A673 (cell line): ENCODE measurements at regions not wholly inside any gene's neighbourhood (a gene's known extent, or its start where the extent isn't known, plus 50 kb on each side); places are given as distances from the start of the nearest gene placed in this dataset.

Experiments used
- BruUV-seq: library from RNA; stranded (reverse); fragments of 400-500 nt; replicated peaks from 2 replicates; lab custom pipeline; 2021; lab: Mats Ljungman, UMichigan
- CTCF ChIA-PET: fragments of 300-600 bp; sonication (Branson Sonifier 250); formaldehyde crosslinking; loops from one replicate; lab custom pipeline; 2022; ENCODE audit warnings: antibody characterized with exemption; lab: Charles Lee
- POLR2A ChIA-PET: fragments of 300-600 bp; sonication (Branson Sonifier 250); formaldehyde crosslinking; loops from one replicate; lab custom pipeline; 2022; ENCODE audit warnings: antibody characterized with exemption; ENCODE audit not compliant: low non-redundant PET; lab: Charles Lee
- DNase-seq: peaks from one replicate; pipeline ENCODE4 v3.0.0-alpha.2; 2015; ENCODE audit warnings: low spot score
- H3K27ac ChIP-seq: fragments of 200-600 bp; sonication (generic); 2 replicates; pipeline ENCODE4 v1.5.1; 2016; ENCODE audit warnings: mixed run types, low read depth, mild to moderate bottlenecking, mixed read lengths, antibody characterized with exemption, low read length; ENCODE audit not compliant: poor library complexity, severe bottlenecking
- H3K27me3 ChIP-seq: fragments of 200-600 bp; sonication (generic); replicated peaks from 2 replicates; pipeline ENCODE4 v1.6.1; 2017; ENCODE audit warnings: mixed run types, low read depth, mild to moderate bottlenecking, mixed read lengths, antibody characterized with exemption, low read length; ENCODE audit not compliant: insufficient read depth, poor library complexity
- H3K36me3 ChIP-seq: fragments of 200-600 bp; sonication (generic); 2 replicates; pipeline ENCODE4 v1.6.1; 2016; ENCODE audit warnings: mixed run types, mild to moderate bottlenecking, mixed read lengths, antibody characterized with exemption, low read length; ENCODE audit not compliant: insufficient read depth, poor library complexity, severe bottlenecking
- H3K4me1 ChIP-seq: fragments of 200-600 bp; sonication (generic); 2 replicates; pipeline ENCODE4 v1.6.1; 2017; ENCODE audit warnings: mixed run types, mild to moderate bottlenecking, mixed read lengths, antibody characterized with exemption, low read length; ENCODE audit not compliant: insufficient read depth, poor library complexity, severe bottlenecking
- H3K4me3 ChIP-seq: fragments of 200-600 bp; sonication (generic); 2 replicates; pipeline ENCODE4 v1.5.1; 2016; ENCODE audit warnings: low read depth, mixed run types, mild to moderate bottlenecking, mixed read lengths, low read length; ENCODE audit not compliant: poor library complexity, severe bottlenecking
- H3K9me3 ChIP-seq: fragments of 200-600 bp; sonication (generic); 2 replicates; pipeline ENCODE4 v1.6.1; 2016; ENCODE audit warnings: mixed run types, low read depth, mild to moderate bottlenecking, mixed read lengths, antibody characterized with exemption, low read length; ENCODE audit not compliant: poor library complexity, severe bottlenecking
- EZH2 ChIP-seq: fragments of 200-600 bp; sonication (generic); IDR thresholded peaks from 2 replicates; pipeline ENCODE4 v1.6.1; 2017; ENCODE audit warnings: borderline replicate concordance, low read depth, mild to moderate bottlenecking, mixed read lengths, antibody characterized with exemption, low read length; ENCODE audit not compliant: poor library complexity, severe bottlenecking
- intact Hi-C: fragments of 100-400 bp; cut with micrococcal nuclease; formaldehyde crosslinking; loops from one replicate; pipeline ENCODE4 v1.10.0; 2022; ENCODE audit not compliant: unreplicated experiment
- TF ChIP-seq, protein P1 (sequence below): fragments of 300-800, 200-600 bp; sonication (generic); conservative IDR thresholded peaks from 2 replicates; pipeline ENCODE4 v1.5.1; 2017; ENCODE audit warnings: low read depth, mild to moderate bottlenecking, antibody characterized with exemption, low read length, moderate library complexity, mixed read lengths

- ChIA-PET CTCF (no interaction called here), POLR2A (no interaction called here)
- BruUV-seq: no TSS peak
- Histone ChIP-seq H3K4me1 (no peaks in the 10 kb centered on the region), H3K36me3 (no peaks in the 10 kb centered on the region), H3K27me3 (no peaks in the 10 kb centered on the region), H3K27ac (no peak overlapping the region), H3K4me3 (no peak overlapping the region), H3K9me3 (no peaks in the 10 kb centered on the region)
- DNase-seq: no peak
- TF ChIP-seq EZH2: no peak
- TF ChIP-seq, protein P1, sequence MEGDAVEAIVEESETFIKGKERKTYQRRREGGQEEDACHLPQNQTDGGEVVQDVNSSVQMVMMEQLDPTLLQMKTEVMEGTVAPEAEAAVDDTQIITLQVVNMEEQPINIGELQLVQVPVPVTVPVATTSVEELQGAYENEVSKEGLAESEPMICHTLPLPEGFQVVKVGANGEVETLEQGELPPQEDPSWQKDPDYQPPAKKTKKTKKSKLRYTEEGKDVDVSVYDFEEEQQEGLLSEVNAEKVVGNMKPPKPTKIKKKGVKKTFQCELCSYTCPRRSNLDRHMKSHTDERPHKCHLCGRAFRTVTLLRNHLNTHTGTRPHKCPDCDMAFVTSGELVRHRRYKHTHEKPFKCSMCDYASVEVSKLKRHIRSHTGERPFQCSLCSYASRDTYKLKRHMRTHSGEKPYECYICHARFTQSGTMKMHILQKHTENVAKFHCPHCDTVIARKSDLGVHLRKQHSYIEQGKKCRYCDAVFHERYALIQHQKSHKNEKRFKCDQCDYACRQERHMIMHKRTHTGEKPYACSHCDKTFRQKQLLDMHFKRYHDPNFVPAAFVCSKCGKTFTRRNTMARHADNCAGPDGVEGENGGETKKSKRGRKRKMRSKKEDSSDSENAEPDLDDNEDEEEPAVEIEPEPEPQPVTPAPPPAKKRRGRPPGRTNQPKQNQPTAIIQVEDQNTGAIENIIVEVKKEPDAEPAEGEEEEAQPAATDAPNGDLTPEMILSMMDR: no peak
- intact Hi-C loops: no loop called here
These were observed 256.3 kb downstream of the NNT start for GRCh38 chr5:43859309-43859708.

- intact Hi-C loops: no loop called here
- Histone ChIP-seq H3K27me3 (no peaks in the 10 kb centered on the region), H3K4me3 (no peak overlapping the region), H3K4me1 (no peaks in the 10 kb centered on the region), H3K27ac (no peak overlapping the region), H3K9me3 (no peaks in the 10 kb centered on the region), H3K36me3 (no peaks in the 10 kb centered on the region)
- DNase-seq: no peak
- ChIA-PET CTCF (no interaction called here), POLR2A (no interaction called here)
- no peak for TF ChIP-seq EZH2
- TF ChIP-seq, protein P1: no peak
- BruUV-seq: no TSS peak
These were observed 252.5 kb downstream of the NNT start for GRCh38 chr5:43855452-43855851.

DNA sequence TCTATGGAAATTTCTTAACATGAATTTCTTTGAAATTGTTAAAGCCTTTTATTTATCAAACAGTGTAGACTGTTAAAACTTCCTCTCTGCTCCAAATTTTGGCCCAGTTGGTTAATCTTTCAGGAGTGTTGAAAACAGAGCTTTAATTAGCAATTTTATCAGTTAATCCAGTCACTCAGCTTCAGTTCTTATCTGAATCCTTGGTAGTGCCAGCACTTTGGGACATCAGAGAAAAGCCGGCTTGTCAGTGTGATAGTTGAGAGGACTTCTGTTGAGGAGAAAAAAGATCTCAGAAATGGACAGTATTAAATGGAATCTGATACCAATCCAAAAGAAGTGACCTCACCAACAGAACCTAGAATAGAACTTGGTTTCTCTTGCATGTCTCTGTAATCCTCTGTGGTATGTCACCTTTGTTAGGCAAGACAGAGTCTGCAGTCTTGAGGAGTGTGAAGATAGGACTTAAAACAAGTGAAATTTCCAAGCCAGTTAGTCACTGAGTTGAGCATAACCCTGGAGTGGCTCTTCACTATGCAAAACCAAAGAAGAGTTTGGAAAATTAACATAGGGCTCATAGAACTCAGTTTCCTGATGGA is 251.8 kb downstream of the NNT start:
- H3K27ac ChIP-seq: no peak overlapping the region
- no TSS peak for BruUV-seq
- no peaks in the 10 kb centered on the region for H3K36me3 ChIP-seq
- DNase-seq: peak; percentile 2
- ChIA-PET POLR2A (no interaction called here), CTCF (no interaction called here)
- TF ChIP-seq, protein P1: no peak
- TF ChIP-seq EZH2: no peak
- intact Hi-C loops: no loop called here
- H3K27me3 ChIP-seq: no peaks in the 10 kb centered on the region
- no peaks in the 10 kb centered on the region for H3K9me3 ChIP-seq
- no peaks in the 10 kb centered on the region for H3K4me1 ChIP-seq
- H3K4me3 ChIP-seq: no peak overlapping the region
